ENCODE measurements at regions not wholly inside any gene's neighbourhood (a gene's known extent, or its start where the extent isn't known, plus 50 kb on each side); places are given as distances from the start of the nearest gene placed in this dataset.
"Not testable (repeated sequence)": the region's sequence is repeated elsewhere in the genome, so short reads cannot be mapped to it uniquely, and the experiment has no call there.

- not testable (repeated sequence) for TF ChIP-seq CTCF, EP300, POLR2AphosphoS5 (IDR thresholded peaks at IDR 0.05)
Observed at GRCh38 chr15:30707976-30708685, 82.2 kb downstream of the ARHGAP11B start.
